GM18502 (cell line): ENCODE measurements at regions not wholly inside any gene's neighbourhood (a gene's known extent, or its start where the extent isn't known, plus 50 kb on each side); places are given as distances from the start of the nearest gene placed in this dataset.
"Not testable (repeated sequence)": the region's sequence is repeated elsewhere in the genome, so short reads cannot be mapped to it uniquely, and the experiment has no call there.

Source experiments
- ATAC-seq: cut with Tn5 transposase; IDR thresholded peaks from one replicate; pipeline ENCODE4 v1.9.1; 2021; ENCODE audit warnings: mild to moderate bottlenecking; ENCODE audit not compliant: unreplicated experiment, poor library complexity

- ATAC-seq = no peak
These were observed 634.2 kb downstream of the SLC16A7 start for GRCh38 chr12:60230056-60230455.

GRCh38 chr12:60231303-60231702, 635.5 kb downstream of the SLC16A7 start:
- ATAC-seq = no peak

- no peak for ATAC-seq
These were observed 636.4 kb downstream of the SLC16A7 start for GRCh38 chr12:60231976-60232907.

- not testable (repeated sequence) for ATAC-seq
These were observed 638.9 kb downstream of the SLC16A7 start for GRCh38 chr12:60234611-60235195.

GRCh38 chr12:60235261-60235660, 639.4 kb downstream of the SLC16A7 start:
- ATAC-seq = no peak

- ATAC-seq = not testable (repeated sequence)
These were observed 640.6 kb downstream of the SLC16A7 start for GRCh38 chr12:60236416-60236815.

GRCh38 chr12:60240891-60241290, 645.1 kb downstream of the SLC16A7 start:
- ATAC-seq = no peak

- no peak for ATAC-seq
These were observed 655.3 kb downstream of the SLC16A7 start for GRCh38 chr12:60251091-60251490.

GRCh38 chr12:60252359-60253096, 656.7 kb downstream of the SLC16A7 start:
- ATAC-seq = no peak

GRCh38 chr12:60255044-60255443, 659.2 kb downstream of the SLC16A7 start:
- no peak for ATAC-seq

- ATAC-seq = no peak
These were observed 661.2 kb downstream of the SLC16A7 start for GRCh38 chr12:60257063-60257462.

- ATAC-seq = no peak
These were observed 663.4 kb downstream of the SLC16A7 start for GRCh38 chr12:60259225-60259624.

- no peak for ATAC-seq
These were observed 666.5 kb downstream of the SLC16A7 start for GRCh38 chr12:60262378-60262777.

GRCh38 chr12:60263161-60263560, 667.3 kb downstream of the SLC16A7 start:
- ATAC-seq = no peak

GRCh38 chr12:60263836-60264493, 668.1 kb downstream of the SLC16A7 start:
- no peak for ATAC-seq

- no peak for ATAC-seq
These were observed 669.9 kb downstream of the SLC16A7 start for GRCh38 chr12:60265741-60266140.

GRCh38 chr12:60266381-60266852, 670.6 kb downstream of the SLC16A7 start:
- ATAC-seq = no peak

GRCh38 chr12:60269611-60270269, 673.9 kb downstream of the SLC16A7 start:
- no peak for ATAC-seq

- ATAC-seq = no peak
These were observed 676.0 kb downstream of the SLC16A7 start for GRCh38 chr12:60271816-60272215.

GRCh38 chr12:60278209-60278608, 682.4 kb downstream of the SLC16A7 start:
- ATAC-seq = no peak
